Activated gamma-delta T cell (primary cell): ENCODE measurements at regions not wholly inside any gene's neighbourhood (a gene's known extent, or its start where the extent isn't known, plus 50 kb on each side); places are given as distances from the start of the nearest gene placed in this dataset.

ENCODE experiments used
- DNase-seq: peaks from one replicate; lab custom pipeline; 2025; lab: John Stamatoyannopoulos, UW

- peak; percentile 69 for DNase-seq
Observed at GRCh38 chr3:42012935-42013690, 51.2 kb upstream of the ULK4 start.

DNA sequence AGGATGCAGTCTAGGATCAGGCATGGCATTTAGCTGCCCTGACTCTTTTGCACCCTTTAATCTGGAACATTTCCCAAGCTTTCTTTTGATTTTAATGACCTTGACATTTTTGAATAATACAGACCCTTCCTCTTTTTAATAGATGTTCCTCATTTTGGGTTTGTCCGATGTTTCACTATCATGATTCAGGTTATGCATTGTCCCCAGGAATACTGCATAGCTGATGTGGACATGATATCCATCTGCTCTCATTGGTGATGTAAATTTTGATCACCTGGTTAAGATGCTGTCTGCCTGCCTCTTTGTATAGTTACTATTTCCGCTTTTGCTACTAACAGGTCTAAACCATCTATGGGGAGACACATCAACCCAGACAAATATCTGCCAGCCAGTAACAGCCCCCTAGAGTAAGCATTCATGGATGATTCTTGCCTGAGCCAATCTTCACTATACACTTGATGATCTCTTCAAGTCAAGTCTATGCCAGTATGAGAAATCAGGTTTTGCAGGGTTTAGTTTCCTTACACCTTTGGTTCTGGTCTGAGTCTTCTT lies 50.6 kb upstream of the ULK4 start:
- no peak for DNase-seq
